H1 (cell line): ENCODE measurements at regions not wholly inside any gene's neighbourhood (a gene's known extent, or its start where the extent isn't known, plus 50 kb on each side); places are given as distances from the start of the nearest gene placed in this dataset.

ENCODE experiments used
- CTCF ChIA-PET: fragments of 300-600 bp; sonication (Branson Sonifier 250); formaldehyde crosslinking; loops from one replicate; lab custom pipeline; 2021; ENCODE audit not compliant: partially characterized antibody; lab: Charles Lee
- POLR2A ChIA-PET: fragments of 300-600 bp; sonication (Branson Sonifier 250); formaldehyde crosslinking; loops from one replicate; lab custom pipeline; 2021; ENCODE audit warnings: inconsistent platforms; ENCODE audit not compliant: partially characterized antibody; lab: Charles Lee
- DNase-seq, 2 experiments: peaks; one replicate each; pipeline versions ENCODE4 v3.0.0 to v3.0.0-alpha.2; 2010 to 2022; ENCODE audit warnings: low spot score in 2 of 2, low read depth in 1 of 2, mixed read lengths in 1 of 2
- FAIRE-seq: peaks from 2 replicates; lab custom pipeline; 2011; peaks lifted over from hg19 to GRCh38; lab: Jason Lieb, UNC
- H2AFZ ChIP-seq: 2 replicates; pipeline ENCODE4 v1.8.1; 2012; ENCODE audit warnings: low read length, inconsistent platforms
- H2AK5ac ChIP-seq: 2 replicates; pipeline ENCODE4 v1.6.1; 2013; ENCODE audit warnings: low read depth, low read length
- H2BK120ac ChIP-seq: replicated peaks from 2 replicates; pipeline ENCODE3; 2013; ENCODE audit warnings: low read depth, low read length, inconsistent platforms
- H2BK12ac ChIP-seq: 2 replicates; pipeline ENCODE4 v1.6.1; 2013; ENCODE audit warnings: low read depth, low read length
- H2BK15ac ChIP-seq: 2 replicates; pipeline ENCODE4 v1.6.1; 2013; ENCODE audit warnings: low read length
- H2BK20ac ChIP-seq: 2 replicates; pipeline ENCODE4 v1.6.1; 2013; ENCODE audit warnings: low read length
- H2BK5ac ChIP-seq: 2 replicates; pipeline ENCODE4 v1.6.1; 2013; ENCODE audit warnings: low read depth, low read length
- H3K14ac ChIP-seq: 2 replicates; pipeline ENCODE4 v1.6.1; 2013; ENCODE audit warnings: inconsistent platforms; ENCODE audit not compliant: insufficient read length
- H3K18ac ChIP-seq: 2 replicates; pipeline ENCODE4 v1.6.1; 2013; ENCODE audit warnings: low read length; ENCODE audit errors: extremely low read depth
- H3K23ac ChIP-seq: 2 replicates; pipeline ENCODE4 v1.6.1; 2013; ENCODE audit warnings: inconsistent platforms; ENCODE audit not compliant: insufficient read length
- H3K23me2 ChIP-seq: 2 replicates; pipeline ENCODE4 v1.6.1; 2013; ENCODE audit warnings: low read depth, low read length
- H3K27ac ChIP-seq: 2 replicates; pipeline ENCODE4 v1.6.1; 2011; ENCODE audit warnings: low read depth, low read length, inconsistent platforms
- H3K27me3 ChIP-seq, 4 experiments: replicated peaks in 1 of 4; 1 replicate in 1 of 4; 2 replicates in 3 of 4; pipeline versions ENCODE4 v1.6.1 to v1.8.1; 2011 to 2013; ENCODE audit warnings: low read length in 3 of 4, mild to moderate bottlenecking in 3 of 4, inconsistent platforms in 2 of 4, mixed read lengths in 2 of 4, moderate library complexity in 1 of 4; ENCODE audit not compliant: control insufficient read depth in 3 of 4, insufficient read depth in 3 of 4; ENCODE audit errors: extremely low read depth in 1 of 4
- H3K36me3 ChIP-seq, 4 experiments: 2 replicates each; pipeline versions ENCODE4 v1.6.1 to v1.8.1; 2011 to 2013; ENCODE audit warnings: mild to moderate bottlenecking in 4 of 4, low read length in 3 of 4, moderate library complexity in 2 of 4, control low read depth in 1 of 4, inconsistent platforms in 1 of 4; ENCODE audit not compliant: insufficient read depth in 4 of 4, control insufficient read depth in 2 of 4
- H3K4ac ChIP-seq: replicated peaks from 2 replicates; pipeline ENCODE3; 2013; ENCODE audit warnings: low read length, low read depth, mixed read lengths, inconsistent platforms; ENCODE audit not compliant: insufficient read length
- H3K4me1 ChIP-seq, 4 experiments: replicated peaks in 1 of 4; 1 replicate in 1 of 4; 2 replicates in 3 of 4; pipeline versions ENCODE4 v1.6.1 to v1.8.1; 2011 to 2013; ENCODE audit warnings: low read length in 3 of 4, inconsistent platforms in 2 of 4, mixed read lengths in 1 of 4; ENCODE audit not compliant: insufficient read depth in 4 of 4, control insufficient read depth in 3 of 4
- H3K4me2 ChIP-seq, 2 experiments: 2 replicates each; pipeline versions ENCODE4 v1.6.1 to v1.8.1; 2011 to 2013; ENCODE audit warnings: low read depth in 2 of 2, low read length in 2 of 2, control low read depth in 1 of 2, inconsistent platforms in 1 of 2, mild to moderate bottlenecking in 1 of 2; ENCODE audit not compliant: insufficient read depth in 1 of 2
- H3K4me3 ChIP-seq, 4 experiments: fragments of 200-600, 300-600 bp in 1 of 4; sonication (generic), shearing (Covaris generic), sonication (Bioruptor Twin) in 1 of 4; 2 replicates each; pipeline versions ENCODE4 v1.5.1 to v1.8.1; 2011 to 2016; ENCODE audit warnings: low read length in 4 of 4, low read depth in 3 of 4, control low read depth in 2 of 4, inconsistent platforms in 2 of 4, mild to moderate bottlenecking in 2 of 4, mixed read lengths in 1 of 4, moderate library complexity in 1 of 4; ENCODE audit not compliant: insufficient read depth in 2 of 4; ENCODE audit errors: extremely low read depth in 1 of 4
- H3K56ac ChIP-seq: replicated peaks from 2 replicates; pipeline ENCODE3; 2013; ENCODE audit warnings: low read depth, mild to moderate bottlenecking, mixed read lengths, low read length, inconsistent platforms; ENCODE audit not compliant: insufficient read length
- H3K79me1 ChIP-seq: 2 replicates; pipeline ENCODE4 v1.6.1; 2013; ENCODE audit warnings: low read depth, low read length, control low read depth
- H3K79me2 ChIP-seq, 2 experiments: 2 replicates each; pipeline versions ENCODE4 v1.6.1 to v1.8.1; 2012 to 2013; ENCODE audit warnings: low read length in 2 of 2, mild to moderate bottlenecking in 2 of 2, inconsistent platforms in 1 of 2; ENCODE audit not compliant: insufficient read depth in 2 of 2, control insufficient read depth in 1 of 2
- H3K9ac ChIP-seq, 4 experiments: replicated peaks in 1 of 4; 1 replicate in 1 of 4; 2 replicates in 3 of 4; pipeline versions ENCODE4 v1.6.1 to v1.8.1; 2011 to 2013; ENCODE audit warnings: low read depth in 3 of 4, low read length in 3 of 4, control low read depth in 2 of 4, mild to moderate bottlenecking in 2 of 4, moderate library complexity in 2 of 4, inconsistent platforms in 1 of 4; ENCODE audit errors: extremely low read depth in 1 of 4
- H3K9me3 ChIP-seq, 2 experiments: 2 replicates each; pipeline versions ENCODE4 v1.6.1 to v1.8.1; 2012 to 2013; ENCODE audit warnings: mild to moderate bottlenecking in 2 of 2, moderate library complexity in 2 of 2, control low read depth in 1 of 2, inconsistent platforms in 1 of 2, low read depth in 1 of 2, low read length in 1 of 2, mixed read lengths in 1 of 2; ENCODE audit not compliant: insufficient read depth in 2 of 2
- H4K20me1 ChIP-seq, 2 experiments: replicated peaks in 1 of 2; 2 replicates each; pipeline versions ENCODE3 to v1.8.1; 2011 to 2013; ENCODE audit warnings: inconsistent platforms in 2 of 2, low read length in 2 of 2, mild to moderate bottlenecking in 1 of 2; ENCODE audit not compliant: insufficient read depth in 2 of 2, control insufficient read depth in 1 of 2
- H4K5ac ChIP-seq: 2 replicates; pipeline ENCODE4 v1.6.1; 2013; ENCODE audit warnings: low read length, low read depth, mixed read lengths, inconsistent platforms; ENCODE audit not compliant: insufficient read length
- H4K8ac ChIP-seq: 2 replicates; pipeline ENCODE4 v1.8.0; 2013; ENCODE audit warnings: mild to moderate bottlenecking, moderate library complexity, low read length, inconsistent platforms; ENCODE audit not compliant: insufficient read depth; ENCODE audit errors: extremely low read depth
- H4K91ac ChIP-seq: replicated peaks from 2 replicates; pipeline ENCODE3; 2013; ENCODE audit warnings: low read length, mixed read lengths, inconsistent platforms; ENCODE audit not compliant: insufficient read length
- ATF2 ChIP-seq: IDR thresholded peaks from 2 replicates; pipeline ENCODE4 v1.6.1; 2012; ENCODE audit warnings: low read length, inconsistent platforms
- CEBPB ChIP-seq: IDR thresholded peaks from 2 replicates; pipeline ENCODE4 v1.6.1; 2012; ENCODE audit warnings: low read depth, low read length
- E2F6 ChIP-seq: IDR thresholded peaks from 2 replicates; pipeline ENCODE4 v1.6.1; 2012; ENCODE audit warnings: inconsistent platforms
- SAP30 ChIP-seq: fragments of 300-600 bp; sonication (generic); IDR thresholded peaks from 2 replicates; pipeline ENCODE4 v1.7.1; 2012; ENCODE audit warnings: low read length, moderate library complexity, mild to moderate bottlenecking, inconsistent platforms; ENCODE audit not compliant: insufficient read depth, insufficient replicate concordance
- SIX5 ChIP-seq: IDR thresholded peaks from 2 replicates; pipeline ENCODE4 v1.6.1; 2011; ENCODE audit warnings: mild to moderate bottlenecking, low read depth, low read length
- WGBS, 2 experiments: shearing (Covaris generic) in 1 of 2; methylation state at CpG; one replicate each; pipeline versions ENCODE4 v1.1.6 to v1.1.7; 2013 to 2015; ENCODE audit warnings: low lambda C conversion rate in 2 of 2, mixed read lengths in 2 of 2, inconsistent platforms in 1 of 2, low coverage in 1 of 2, missing lambda C conversion rate in 1 of 2; ENCODE audit not compliant: insufficient replicate concordance in 2 of 2, insufficient coverage in 1 of 2, insufficient read length in 1 of 2; ENCODE audit errors: extremely low coverage in 1 of 2, missing lambda C conversion rate in 1 of 2; 5-methylcytosine and 5-hydroxymethylcytosine counted together

GRCh38 chr12:113561068-113561780 lies 89.6 kb upstream of the LHX5 start:
- no peak for DNase-seq
- H3K9ac ChIP-seq = no peak overlapping the region
- no peaks in the 10 kb centered on the region for H3K9me3 ChIP-seq
- no peak overlapping the region for H3K4me2 ChIP-seq
- FAIRE-seq = no peak
- H3K4me3 ChIP-seq = no peak overlapping the region
- no peak overlapping the region for H2AK5ac ChIP-seq
- H2BK12ac ChIP-seq = no peak overlapping the region
- peaks cover 0 to 3% (median 0%) of the 10 kb centered on the region in 4 experiments; a peak in 1 of 7 replicates for H3K4me1 ChIP-seq
- H4K20me1 ChIP-seq = peaks cover 0 to 2% of the 10 kb centered on the region in 2 experiments
- no peak overlapping the region for H2BK5ac ChIP-seq
- no peaks in the 10 kb centered on the region for H3K79me1 ChIP-seq
- no peak overlapping the region for H3K14ac ChIP-seq
- H3K18ac ChIP-seq = no peak overlapping the region
- H3K23ac ChIP-seq = no peak overlapping the region
- no peak for TF ChIP-seq SIX5
- no peak for TF ChIP-seq ATF2
- TF ChIP-seq E2F6 = no peak
- TF ChIP-seq SAP30 = no peak
- TF ChIP-seq CEBPB = no peak
- H3K56ac ChIP-seq = no peak overlapping the region
- ChIA-PET POLR2A (no interaction called here), CTCF (interaction anchor here (0.6 to 2.3 kb wide), 4 partner anchors 8 to 182 kb away, joined by 3 to 9 read pairs (median 4); no protein-coding TSS in a partner anchor)
- no peak overlapping the region for H2BK120ac ChIP-seq
- WGBS, 2 experiments = 80% methylated on average over 17 of the region's 18 CpGs; no CpG with 5 or more reads in 1 of the 2 experiments
- H3K79me2 ChIP-seq = no peaks in the 10 kb centered on the region
- no peaks in the 10 kb centered on the region for H3K36me3 ChIP-seq
- no peaks in the 10 kb centered on the region; a peak in 1 of 7 replicates for H3K27me3 ChIP-seq
- H2BK20ac ChIP-seq = peak overlapping the region; percentile 8; the same call in 1 of the 2 replicates
- H2BK15ac ChIP-seq = peak overlapping the region; percentile 38; the same call in 1 of the 2 replicates
- no peak overlapping the region for H2AFZ ChIP-seq
- no peak overlapping the region for H3K4ac ChIP-seq
- H4K91ac ChIP-seq = no peak overlapping the region
- no peak overlapping the region for H4K5ac ChIP-seq
- H3K23me2 ChIP-seq = no peaks in the 10 kb centered on the region
- H3K27ac ChIP-seq = no peak overlapping the region
- no peak overlapping the region for H4K8ac ChIP-seq
